Adrenal gland (tissue), 5 donors: ENCODE measurements at regions not wholly inside any gene's neighbourhood (a gene's known extent, or its start where the extent isn't known, plus 50 kb on each side); places are given as distances from the start of the nearest gene placed in this dataset.

Source experiments
- POLR2A ChIP-seq, 2 donors: fragments of 450-650 bp; IDR thresholded peaks; one replicate each; pipeline ENCODE4 v1.6.1; 2017; ENCODE audit warnings: antibody characterized with exemption in 2 of 2, mild to moderate bottlenecking in 2 of 2, moderate library complexity in 1 of 2
- TF ChIP-seq, protein P1 (sequence below), 6 experiments: fragments of 450-650 bp in 4 of 6; fragments of 200-600 bp in 2 of 6; sonication (generic) in 1 of 6; IDR thresholded peaks; 1 replicate in 5 of 6; 2 replicates in 1 of 6; pipeline versions ENCODE4 v1.5.1 to v1.8.0; 2016 to 2021; ENCODE audit warnings: antibody characterized with exemption in 6 of 6, mild to moderate bottlenecking in 2 of 6, moderate library complexity in 1 of 6
- donor health status: DM: no; HTN: no; CAD: no.

- TF ChIP-seq, protein P1, sequence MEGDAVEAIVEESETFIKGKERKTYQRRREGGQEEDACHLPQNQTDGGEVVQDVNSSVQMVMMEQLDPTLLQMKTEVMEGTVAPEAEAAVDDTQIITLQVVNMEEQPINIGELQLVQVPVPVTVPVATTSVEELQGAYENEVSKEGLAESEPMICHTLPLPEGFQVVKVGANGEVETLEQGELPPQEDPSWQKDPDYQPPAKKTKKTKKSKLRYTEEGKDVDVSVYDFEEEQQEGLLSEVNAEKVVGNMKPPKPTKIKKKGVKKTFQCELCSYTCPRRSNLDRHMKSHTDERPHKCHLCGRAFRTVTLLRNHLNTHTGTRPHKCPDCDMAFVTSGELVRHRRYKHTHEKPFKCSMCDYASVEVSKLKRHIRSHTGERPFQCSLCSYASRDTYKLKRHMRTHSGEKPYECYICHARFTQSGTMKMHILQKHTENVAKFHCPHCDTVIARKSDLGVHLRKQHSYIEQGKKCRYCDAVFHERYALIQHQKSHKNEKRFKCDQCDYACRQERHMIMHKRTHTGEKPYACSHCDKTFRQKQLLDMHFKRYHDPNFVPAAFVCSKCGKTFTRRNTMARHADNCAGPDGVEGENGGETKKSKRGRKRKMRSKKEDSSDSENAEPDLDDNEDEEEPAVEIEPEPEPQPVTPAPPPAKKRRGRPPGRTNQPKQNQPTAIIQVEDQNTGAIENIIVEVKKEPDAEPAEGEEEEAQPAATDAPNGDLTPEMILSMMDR (IDR thresholded peaks at IDR 0.05) = no peak
- TF ChIP-seq POLR2A (IDR thresholded peaks at IDR 0.05) = no peak
Measured at GRCh38 chr1:57741521-57741920, 317.7 kb upstream of the DAB1 start.
